VCaP (cell line): ENCODE measurements at regions not wholly inside any gene's neighbourhood (a gene's known extent, or its start where the extent isn't known, plus 50 kb on each side); places are given as distances from the start of the nearest gene placed in this dataset.

Experiments used
- H3K27ac ChIP-seq: fragments of 450-650 bp; 2 replicates; pipeline ENCODE4 v1.5.1; 2017
- CTCF ChIP-seq: fragments of 450-650 bp; conservative IDR thresholded peaks from 2 replicates; pipeline ENCODE4 v1.5.1; 2017; ENCODE audit warnings: mild to moderate bottlenecking, moderate library complexity

- no peak for TF ChIP-seq CTCF
- no peak overlapping the region for H3K27ac ChIP-seq
These were observed 761.6 kb upstream of the RBFOX1 start for GRCh38 chr16:6571044-6571443.

GRCh38 chr16:6570530-6570929 is 762.1 kb upstream of the RBFOX1 start:
- H3K27ac ChIP-seq, result no peak overlapping the region
- no peak for TF ChIP-seq CTCF

- TF ChIP-seq CTCF, result no peak
- H3K27ac ChIP-seq, result no peak overlapping the region
These were observed 769.7 kb upstream of the RBFOX1 start for GRCh38 chr16:6562986-6563385.

GRCh38 chr16:6560306-6561100 is 772.1 kb upstream of the RBFOX1 start:
- no peak overlapping the region for H3K27ac ChIP-seq

GRCh38 chr16:6558661-6559060 is 774.0 kb upstream of the RBFOX1 start:
- TF ChIP-seq CTCF, result no peak
- no peak overlapping the region for H3K27ac ChIP-seq

More at GRCh38 chr16:6560306-6561100, 772.1 kb upstream of the RBFOX1 start:
- no peak for TF ChIP-seq CTCF

- no peak for TF ChIP-seq CTCF
- H3K27ac ChIP-seq, result no peak overlapping the region
These were observed 774.5 kb upstream of the RBFOX1 start for GRCh38 chr16:6558126-6558525.

- TF ChIP-seq CTCF, result no peak
These were observed 775.2 kb upstream of the RBFOX1 start for GRCh38 chr16:6557353-6558023.

More at GRCh38 chr16:6557353-6558023, 775.2 kb upstream of the RBFOX1 start:
- no peak overlapping the region for H3K27ac ChIP-seq
